ENCODE measurements at regions not wholly inside any gene's neighbourhood (a gene's known extent, or its start where the extent isn't known, plus 50 kb on each side); places are given as distances from the start of the nearest gene placed in this dataset.

DNA sequence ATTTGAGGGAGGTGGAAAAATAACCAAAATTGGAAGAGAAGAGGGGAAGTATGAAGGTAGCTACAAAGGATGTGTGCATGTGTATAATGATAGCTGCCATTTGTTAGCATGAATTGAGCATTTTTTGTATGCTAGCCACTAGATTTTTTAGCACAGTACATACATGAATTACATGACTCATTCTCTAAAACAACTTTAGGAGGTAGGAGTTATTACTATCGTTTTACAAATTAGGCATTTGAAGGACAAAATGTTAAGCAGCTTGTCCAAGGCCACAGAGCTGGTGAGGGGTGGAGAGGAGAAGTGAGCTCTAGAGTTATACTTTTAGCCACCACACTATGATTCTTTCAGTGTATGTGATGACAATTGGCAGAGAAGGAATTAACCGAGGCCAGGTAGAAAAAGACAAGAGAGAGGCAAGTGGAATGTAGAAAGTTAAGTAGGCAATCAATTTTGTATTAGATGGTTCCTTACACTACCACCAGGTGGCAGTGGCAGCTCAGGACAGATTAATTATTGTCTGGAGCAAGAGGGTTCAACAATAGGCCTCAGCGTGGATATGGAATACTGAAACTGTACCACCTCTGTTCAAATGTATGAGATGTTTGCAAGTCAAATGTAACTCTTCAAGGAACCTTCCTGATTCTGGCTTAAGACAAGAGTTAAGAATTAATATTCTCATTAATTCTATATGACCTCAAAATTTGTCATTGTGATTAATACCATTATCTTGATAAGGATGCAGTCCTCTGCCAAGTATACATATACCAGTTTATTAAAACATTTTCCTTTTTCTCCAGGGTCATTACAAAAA lies 128.0 kb downstream of the MBL2 start:
- Histone ChIP-seq H3K27me3 (ENCODE audit: insufficient read depth, low read length, poor library complexity) (no peaks in the 10 kb centered on the region), H2AFZ (ENCODE audit: low read depth, low read length) (no peak overlapping the region), H3K36me3 (ENCODE audit: insufficient read depth, low read length) (no peaks in the 10 kb centered on the region), H3K4me2 (ENCODE audit: insufficient read depth, low read length) (no peak overlapping the region), H3K4me3 (ENCODE audit: low read depth in 1 of 2, low read length in 2 of 2) (no peak overlapping the region), H4K20me1 (ENCODE audit: insufficient read depth, low read length) (no peaks in the 10 kb centered on the region), H3K9me3 (ENCODE audit: insufficient read depth, low read length, severe bottlenecking) (no peaks in the 10 kb centered on the region), H3K27ac (ENCODE audit: low read length) (no peak overlapping the region), H3K4me1 (ENCODE audit: insufficient read depth, low read length) (no peaks in the 10 kb centered on the region), H3K79me2 (ENCODE audit: insufficient read depth, low read length) (no peaks in the 10 kb centered on the region), H3K9ac (ENCODE audit: low read depth, low read length) (no peak overlapping the region)
- TF ChIP-seq EZH2 (IDR thresholded peaks at IDR 0.05; ENCODE audit: borderline replicate concordance, low read depth, low read length, severe bottlenecking), result no peak
- TF ChIP-seq, protein P1, sequence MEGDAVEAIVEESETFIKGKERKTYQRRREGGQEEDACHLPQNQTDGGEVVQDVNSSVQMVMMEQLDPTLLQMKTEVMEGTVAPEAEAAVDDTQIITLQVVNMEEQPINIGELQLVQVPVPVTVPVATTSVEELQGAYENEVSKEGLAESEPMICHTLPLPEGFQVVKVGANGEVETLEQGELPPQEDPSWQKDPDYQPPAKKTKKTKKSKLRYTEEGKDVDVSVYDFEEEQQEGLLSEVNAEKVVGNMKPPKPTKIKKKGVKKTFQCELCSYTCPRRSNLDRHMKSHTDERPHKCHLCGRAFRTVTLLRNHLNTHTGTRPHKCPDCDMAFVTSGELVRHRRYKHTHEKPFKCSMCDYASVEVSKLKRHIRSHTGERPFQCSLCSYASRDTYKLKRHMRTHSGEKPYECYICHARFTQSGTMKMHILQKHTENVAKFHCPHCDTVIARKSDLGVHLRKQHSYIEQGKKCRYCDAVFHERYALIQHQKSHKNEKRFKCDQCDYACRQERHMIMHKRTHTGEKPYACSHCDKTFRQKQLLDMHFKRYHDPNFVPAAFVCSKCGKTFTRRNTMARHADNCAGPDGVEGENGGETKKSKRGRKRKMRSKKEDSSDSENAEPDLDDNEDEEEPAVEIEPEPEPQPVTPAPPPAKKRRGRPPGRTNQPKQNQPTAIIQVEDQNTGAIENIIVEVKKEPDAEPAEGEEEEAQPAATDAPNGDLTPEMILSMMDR (IDR thresholded peaks at IDR 0.05; ENCODE audit: borderline replicate concordance, extremely low read depth, low read length, poor library complexity, severe bottlenecking), result peak; percentile 68
- peak; percentile 60; the same call in 1 of the 3 replicates for ATAC-seq (ENCODE audit: insufficient read depth, low read depth)
- peak; percentile 39 for DNase-seq

DNA sequence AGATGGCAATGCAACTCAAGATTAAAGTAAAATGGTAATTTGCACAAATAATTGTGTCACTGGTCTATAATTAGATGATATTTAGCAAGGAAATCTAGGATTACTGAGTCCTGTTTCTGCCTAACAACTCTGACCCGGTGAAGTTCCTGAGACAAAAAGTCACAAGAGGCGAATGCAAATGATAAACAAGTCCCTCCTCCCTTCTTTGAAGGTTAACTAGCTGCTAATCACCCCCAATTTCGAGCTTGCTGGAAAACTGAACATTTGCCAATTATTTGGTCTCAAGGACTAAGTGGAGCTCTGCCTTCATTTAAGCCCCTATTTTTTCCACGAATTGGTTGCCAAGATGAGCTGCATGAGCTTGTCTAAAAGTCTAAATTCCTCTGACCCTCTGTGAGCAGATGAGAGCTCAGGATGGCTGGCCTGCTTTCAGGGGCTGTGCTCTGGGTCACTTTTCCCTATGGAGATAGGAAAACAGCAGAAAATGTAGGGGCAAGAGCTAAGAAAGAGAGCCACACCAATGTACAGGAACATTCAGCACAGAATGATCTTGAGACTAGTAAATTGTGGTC lies 127.3 kb downstream of the MBL2 start:
- Histone ChIP-seq H3K4me3 (ENCODE audit: low read depth in 1 of 2, low read length in 2 of 2) (no peak overlapping the region), H3K9ac (ENCODE audit: low read depth, low read length) (no peak overlapping the region), H3K4me1 (ENCODE audit: insufficient read depth, low read length) (no peaks in the 10 kb centered on the region), H3K9me3 (ENCODE audit: insufficient read depth, low read length, severe bottlenecking) (no peaks in the 10 kb centered on the region), H3K27ac (ENCODE audit: low read length) (no peak overlapping the region), H3K79me2 (ENCODE audit: insufficient read depth, low read length) (no peaks in the 10 kb centered on the region), H3K4me2 (ENCODE audit: insufficient read depth, low read length) (no peak overlapping the region), H3K27me3 (ENCODE audit: insufficient read depth, low read length, poor library complexity) (no peaks in the 10 kb centered on the region), H2AFZ (ENCODE audit: low read depth, low read length) (no peak overlapping the region), H4K20me1 (ENCODE audit: insufficient read depth, low read length) (no peaks in the 10 kb centered on the region), H3K36me3 (ENCODE audit: insufficient read depth, low read length) (no peaks in the 10 kb centered on the region)
- DNase-seq, result no peak
- TF ChIP-seq, protein P1 (IDR thresholded peaks at IDR 0.05; ENCODE audit: borderline replicate concordance, extremely low read depth, low read length, poor library complexity, severe bottlenecking), result no peak
- TF ChIP-seq EZH2 (IDR thresholded peaks at IDR 0.05; ENCODE audit: borderline replicate concordance, low read depth, low read length, severe bottlenecking), result no peak
- ATAC-seq (ENCODE audit: insufficient read depth, low read depth), result no peak

DNA sequence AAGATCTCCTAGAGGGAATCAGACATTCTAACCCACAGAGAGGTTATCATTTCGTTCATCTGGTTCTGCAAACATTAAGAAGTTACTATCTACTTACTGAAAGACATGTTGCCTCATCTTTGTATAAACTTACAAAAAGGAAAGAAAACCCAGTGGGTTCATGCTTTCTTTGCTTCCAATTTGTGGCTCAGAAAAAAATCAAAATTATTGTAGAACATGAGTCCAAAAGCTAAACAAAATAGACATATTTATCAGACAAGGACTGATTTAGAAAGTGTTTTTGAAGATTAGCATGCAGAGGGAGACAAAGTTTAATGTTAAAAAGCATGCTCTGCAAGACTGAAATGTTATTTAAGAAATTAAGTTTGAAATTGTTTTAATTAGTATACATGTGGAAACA lies 123.1 kb downstream of the MBL2 start:
- DNase-seq, result no peak
- no peak overlapping the region for H3K27ac ChIP-seq (ENCODE audit: low read length)
- H3K27me3 ChIP-seq (ENCODE audit: insufficient read depth, low read length, poor library complexity), result no peaks in the 10 kb centered on the region
- H4K20me1 ChIP-seq (ENCODE audit: insufficient read depth, low read length), result no peaks in the 10 kb centered on the region
- H3K4me3 ChIP-seq (ENCODE audit: low read depth in 1 of 2, low read length in 2 of 2), result no peak overlapping the region
- no peaks in the 10 kb centered on the region for H3K36me3 ChIP-seq (ENCODE audit: insufficient read depth, low read length)
- no peak overlapping the region for H2AFZ ChIP-seq (ENCODE audit: low read depth, low read length)
- ATAC-seq (ENCODE audit: insufficient read depth, low read depth), result no peak
- H3K79me2 ChIP-seq (ENCODE audit: insufficient read depth, low read length), result no peaks in the 10 kb centered on the region
- H3K4me2 ChIP-seq (ENCODE audit: insufficient read depth, low read length), result no peak overlapping the region
- TF ChIP-seq EZH2 (IDR thresholded peaks at IDR 0.05; ENCODE audit: borderline replicate concordance, low read depth, low read length, severe bottlenecking), result no peak
- TF ChIP-seq, protein P1 (IDR thresholded peaks at IDR 0.05; ENCODE audit: borderline replicate concordance, extremely low read depth, low read length, poor library complexity, severe bottlenecking), result no peak
- no peaks in the 10 kb centered on the region for H3K4me1 ChIP-seq (ENCODE audit: insufficient read depth, low read length)
- no peaks in the 10 kb centered on the region for H3K9me3 ChIP-seq (ENCODE audit: insufficient read depth, low read length, severe bottlenecking)
- H3K9ac ChIP-seq (ENCODE audit: low read depth, low read length), result no peak overlapping the region

Measured in DND-41 (cell line).